GM19468 (cell line): ENCODE measurements at regions not wholly inside any gene's neighbourhood (a gene's known extent, or its start where the extent isn't known, plus 50 kb on each side); places are given as distances from the start of the nearest gene placed in this dataset.

ENCODE experiments used
- ATAC-seq: cut with Tn5 transposase; IDR thresholded peaks from one replicate; pipeline ENCODE4 v1.9.1; 2021; ENCODE audit warnings: mild to moderate bottlenecking, moderate library complexity, moderate number of reproducible peaks; ENCODE audit not compliant: unreplicated experiment; ENCODE audit errors: extremely low read depth

GRCh38 chr10:124267231-124267885 lies 151.4 kb downstream of the OAT start:
- no peak for ATAC-seq

- ATAC-seq = no peak
These were observed 152.1 kb downstream of the OAT start for GRCh38 chr10:124266468-124267230.

- ATAC-seq = no peak
These were observed 152.8 kb downstream of the OAT start for GRCh38 chr10:124265776-124266467.

GRCh38 chr10:124265391-124265745 lies 153.4 kb downstream of the OAT start:
- ATAC-seq = no peak

GRCh38 chr10:124264711-124265390 lies 153.9 kb downstream of the OAT start:
- no peak for ATAC-seq

- no peak for ATAC-seq
These were observed 154.5 kb downstream of the OAT start for GRCh38 chr10:124264271-124264670.

GRCh38 chr10:124263726-124264125 lies 155.0 kb downstream of the OAT start:
- ATAC-seq = no peak

- ATAC-seq = no peak
These were observed 155.8 kb downstream of the OAT start for GRCh38 chr10:124262971-124263370.

GRCh38 chr10:124262234-124262865 lies 156.4 kb downstream of the OAT start:
- no peak for ATAC-seq

- ATAC-seq = no peak
These were observed 159.4 kb downstream of the OAT start for GRCh38 chr10:124259139-124259825.

GRCh38 chr10:124257781-124258180 lies 160.9 kb downstream of the OAT start:
- ATAC-seq = no peak

GRCh38 chr10:124256151-124256550 lies 162.6 kb downstream of the OAT start:
- no peak for ATAC-seq

GRCh38 chr10:124255556-124255955 lies 162.2 kb upstream of the CHST15 start:
- no peak for ATAC-seq

- ATAC-seq = no peak
These were observed 161.1 kb upstream of the CHST15 start for GRCh38 chr10:124254490-124254889.

- ATAC-seq = no peak
These were observed 159.6 kb upstream of the CHST15 start for GRCh38 chr10:124253006-124253405.

GRCh38 chr10:124252097-124252715 lies 158.8 kb upstream of the CHST15 start:
- ATAC-seq = no peak

- ATAC-seq = no peak
These were observed 158.1 kb upstream of the CHST15 start for GRCh38 chr10:124251317-124252065.

GRCh38 chr10:124250506-124250905 lies 157.1 kb upstream of the CHST15 start:
- ATAC-seq = no peak
